Neuronal stem cell (in vitro differentiated cells): ENCODE measurements at regions not wholly inside any gene's neighbourhood (a gene's known extent, or its start where the extent isn't known, plus 50 kb on each side); places are given as distances from the start of the nearest gene placed in this dataset.

Source experiments
- DNase-seq: peaks from one replicate; pipeline ENCODE4 v3.0.0-alpha.2; 2013; ENCODE audit warnings: low spot score
- H2AFZ ChIP-seq: one replicate; pipeline ENCODE4 v1.6.1; 2013; ENCODE audit warnings: mild to moderate bottlenecking, low read length, inconsistent platforms
- H2AK5ac ChIP-seq: 2 replicates; pipeline ENCODE4 v1.6.1; 2013; ENCODE audit warnings: low read depth, mild to moderate bottlenecking, inconsistent platforms, low read length, moderate library complexity, mixed read lengths
- H2BK120ac ChIP-seq: 2 replicates; pipeline ENCODE4 v1.6.1; 2013; ENCODE audit warnings: low read depth, mild to moderate bottlenecking, inconsistent platforms, low read length, moderate library complexity, mixed read lengths
- H2BK12ac ChIP-seq: one replicate; pipeline ENCODE4 v1.6.1; 2013; ENCODE audit warnings: low read length, inconsistent platforms
- H2BK15ac ChIP-seq: 2 replicates; pipeline ENCODE4 v1.6.1; 2013; ENCODE audit warnings: mild to moderate bottlenecking, low read length, inconsistent platforms, mixed read lengths
- H2BK5ac ChIP-seq: one replicate; pipeline ENCODE4 v1.6.1; 2013; ENCODE audit warnings: inconsistent platforms, mild to moderate bottlenecking, low read length, moderate library complexity
- H3K14ac ChIP-seq: one replicate; pipeline ENCODE4 v1.6.1; 2013; ENCODE audit warnings: low read length, inconsistent platforms
- H3K18ac ChIP-seq: 2 replicates; pipeline ENCODE4 v1.6.1; 2013; ENCODE audit warnings: low read length, inconsistent platforms
- H3K23ac ChIP-seq: 2 replicates; pipeline ENCODE4 v1.6.1; 2013; ENCODE audit warnings: low read depth, mild to moderate bottlenecking, mixed read lengths, low read length, inconsistent platforms; ENCODE audit not compliant: poor library complexity
- H3K27ac ChIP-seq: replicated peaks from 3 replicates; pipeline ENCODE4 v1.5.1; 2013; ENCODE audit warnings: low read length, inconsistent platforms
- H3K27me3 ChIP-seq, 3 experiments: 2 replicates each; pipeline ENCODE4 v1.6.1; 2013; ENCODE audit warnings: low read length in 3 of 3, mild to moderate bottlenecking in 2 of 3, inconsistent platforms in 1 of 3, low read depth in 1 of 3, mixed read lengths in 1 of 3, moderate library complexity in 1 of 3; ENCODE audit not compliant: control insufficient read depth in 3 of 3, insufficient read depth in 3 of 3
- H3K36me3 ChIP-seq, 2 donors: replicated peaks in 1 of 2; 2 replicates each; pipeline ENCODE4 v1.6.1; 2013; ENCODE audit warnings: low read length in 2 of 2; ENCODE audit not compliant: control insufficient read depth in 2 of 2, insufficient read depth in 2 of 2
- H3K4ac ChIP-seq: 2 replicates; pipeline ENCODE4 v1.6.1; 2013; ENCODE audit warnings: inconsistent platforms, mild to moderate bottlenecking, low read length, moderate library complexity
- H3K4me1 ChIP-seq, 2 donors: 1 replicate in 1 of 2; 2 replicates in 1 of 2; pipeline ENCODE4 v1.6.1; 2013; ENCODE audit warnings: low read length in 2 of 2, low read depth in 1 of 2; ENCODE audit not compliant: control insufficient read depth in 2 of 2, insufficient read depth in 1 of 2
- H3K4me2 ChIP-seq: one replicate; pipeline ENCODE4 v1.6.1; 2013; ENCODE audit warnings: mild to moderate bottlenecking, low read length, inconsistent platforms; ENCODE audit not compliant: insufficient read depth, poor library complexity, severe bottlenecking
- H3K4me3 ChIP-seq, 2 donors: 2 replicates each; pipeline ENCODE4 v1.5.1; 2013; ENCODE audit warnings: low read length in 2 of 2, mild to moderate bottlenecking in 2 of 2, inconsistent platforms in 1 of 2, moderate library complexity in 1 of 2
- H3K79me1 ChIP-seq: one replicate; pipeline ENCODE4 v1.6.1; 2013; ENCODE audit warnings: low read depth, mild to moderate bottlenecking, inconsistent platforms, low read length, moderate library complexity
- H3K9ac ChIP-seq: one replicate; pipeline ENCODE4 v1.6.1; 2013; ENCODE audit warnings: mild to moderate bottlenecking, low read depth, low read length, inconsistent platforms; ENCODE audit not compliant: poor library complexity
- H3K9me3 ChIP-seq, 2 donors: replicated peaks in 1 of 2; 2 replicates each; pipeline versions ENCODE3 to v1.6.1; 2013; ENCODE audit warnings: low read length in 2 of 2, mild to moderate bottlenecking in 2 of 2, inconsistent platforms in 1 of 2, low read depth in 1 of 2, mixed read lengths in 1 of 2, moderate library complexity in 1 of 2; ENCODE audit not compliant: control insufficient read depth in 2 of 2, insufficient read depth in 1 of 2
- H4K8ac ChIP-seq: one replicate; pipeline ENCODE4 v1.6.1; 2013; ENCODE audit warnings: low read depth, mild to moderate bottlenecking, inconsistent platforms, low read length, moderate library complexity
- H4K91ac ChIP-seq: one replicate; pipeline ENCODE4 v1.6.1; 2013; ENCODE audit warnings: low read length, low read depth, mild to moderate bottlenecking, inconsistent platforms; ENCODE audit not compliant: poor library complexity
- WGBS, 2 donors: extraction: QIAGEN DNeasy Blood & Tissue Kit; methylation state at CpG; one replicate each; pipeline ENCODE4 v1.1.7; 2013; ENCODE audit warnings: missing lambda C conversion rate in 2 of 2, mixed read lengths in 1 of 2; ENCODE audit not compliant: insufficient read length in 2 of 2, insufficient replicate concordance in 1 of 2; ENCODE audit errors: extremely low coverage in 2 of 2; 5-methylcytosine and 5-hydroxymethylcytosine counted together

DNA sequence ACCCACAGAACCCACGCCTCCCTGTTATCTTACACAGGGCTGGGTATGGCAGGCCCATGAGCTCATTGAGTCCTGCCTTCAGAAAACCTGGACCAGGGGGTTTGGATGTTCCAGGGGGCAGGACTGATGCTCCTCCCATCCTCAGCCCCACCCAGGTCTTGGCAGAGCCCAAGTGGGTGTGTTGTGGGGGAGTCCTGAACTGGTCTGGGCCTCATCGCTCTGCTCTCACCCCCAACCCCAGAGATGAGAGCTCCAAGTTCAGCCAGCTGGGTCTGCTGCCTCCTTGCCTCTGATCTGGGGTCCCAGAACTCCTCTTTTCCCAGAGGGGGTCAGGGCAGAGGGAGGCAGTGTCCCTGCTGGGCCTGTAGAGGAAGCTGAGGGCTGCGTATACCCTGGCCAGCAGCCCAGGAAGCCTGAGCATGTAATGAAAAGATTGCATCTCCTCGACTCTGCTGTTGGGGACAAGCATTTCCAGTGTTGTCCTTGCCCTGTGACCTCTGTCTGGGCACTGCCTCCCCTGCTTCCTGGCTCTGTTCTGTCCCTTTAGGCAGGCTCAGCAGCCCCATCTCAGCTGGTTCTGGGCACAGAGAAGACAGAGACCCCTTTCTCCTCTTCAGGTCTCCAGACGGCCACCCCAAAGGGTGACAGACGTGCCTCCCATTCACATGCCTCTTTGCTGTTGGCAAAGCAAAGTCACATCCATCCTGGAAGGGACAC lies 54.7 kb upstream of the EPS8L3 start:
- no peak overlapping the region for H2BK5ac ChIP-seq
- H2AFZ ChIP-seq, result peak overlapping the region; percentile 31
- no peaks in the 10 kb centered on the region for H3K27me3 ChIP-seq
- no peak overlapping the region for H4K8ac ChIP-seq
- no peak overlapping the region for H2BK15ac ChIP-seq
- DNase-seq, result no peak
- H4K91ac ChIP-seq, result no peak overlapping the region
- peaks cover 7 to 8% of the 10 kb centered on the region in 2 donors for H3K9me3 ChIP-seq
- H3K4ac ChIP-seq, result no peak overlapping the region
- no peaks in the 10 kb centered on the region for H3K79me1 ChIP-seq
- WGBS, 2 donors, result no CpG with 5 or more reads among the region's 6 CpGs
- peaks cover 0 to 4% of the 10 kb centered on the region in 2 donors for H3K4me1 ChIP-seq
- no peak overlapping the region for H3K18ac ChIP-seq
- H3K4me2 ChIP-seq, result no peak overlapping the region
- H3K9ac ChIP-seq, result no peak overlapping the region
- no peaks in the 10 kb centered on the region for H3K36me3 ChIP-seq
- no peak overlapping the region for H3K23ac ChIP-seq
- H2BK120ac ChIP-seq, result no peak overlapping the region
- H3K27ac ChIP-seq, result no peak overlapping the region
- H2AK5ac ChIP-seq, result no peak overlapping the region
- no peak overlapping the region for H3K4me3 ChIP-seq
- no peak overlapping the region for H3K14ac ChIP-seq
- H2BK12ac ChIP-seq, result no peak overlapping the region

DNA sequence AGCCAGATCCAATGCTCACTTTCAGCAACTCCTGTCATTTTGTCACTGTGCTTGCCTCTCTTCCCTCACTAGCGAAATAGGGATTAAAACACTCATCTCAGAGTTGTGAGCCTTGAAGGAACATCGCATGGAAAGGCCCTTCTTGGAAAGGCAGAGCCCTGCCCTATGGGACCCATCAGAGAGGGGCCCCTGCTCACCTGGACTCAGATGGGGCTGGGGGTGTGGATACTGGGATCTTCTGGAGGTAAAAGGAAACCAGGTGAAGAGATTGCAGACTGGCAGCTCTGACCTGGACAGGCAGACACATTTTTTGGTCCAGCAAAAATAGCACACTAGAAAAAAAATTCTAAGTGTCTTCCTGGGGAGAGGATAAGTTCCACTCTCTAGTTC lies 54.2 kb upstream of the EPS8L3 start:
- Histone ChIP-seq H3K23ac (peak overlapping the region; percentile 20), H3K27ac (no peak overlapping the region)

DNA sequence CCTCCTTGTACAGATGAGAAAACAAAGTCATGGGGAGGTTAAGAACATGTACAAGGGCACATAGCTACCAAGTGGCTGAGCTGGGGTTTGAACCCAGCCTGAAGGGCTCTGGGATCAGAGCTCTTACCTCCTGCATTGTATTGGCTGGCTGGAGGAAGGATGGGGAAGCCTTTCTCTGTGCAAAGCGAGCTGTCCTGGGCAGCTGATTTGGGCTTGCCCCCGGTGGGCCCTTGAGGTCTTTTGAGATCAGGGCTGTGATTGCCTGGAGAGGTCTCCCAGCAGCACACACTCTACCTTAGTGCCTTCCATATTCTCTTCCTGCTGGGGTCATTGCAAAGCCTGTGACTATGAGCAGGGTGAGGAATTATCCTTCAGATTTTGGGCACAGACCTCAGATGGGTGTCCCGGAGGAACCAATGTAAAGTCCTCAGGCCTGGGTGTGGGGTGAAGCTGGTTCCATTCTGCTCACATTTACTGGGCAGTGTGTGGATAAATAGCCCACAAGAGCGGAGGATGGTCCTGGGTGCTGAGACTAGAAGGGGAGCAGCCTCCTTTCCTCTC lies 53.3 kb upstream of the EPS8L3 start:
- no peak overlapping the region for H2BK5ac ChIP-seq
- peaks cover 7 to 8% of the 10 kb centered on the region in 2 donors for H3K9me3 ChIP-seq
- H3K4me1 ChIP-seq, result peaks cover 0 to 4% of the 10 kb centered on the region in 2 donors
- H2AFZ ChIP-seq, result no peak overlapping the region
- no peak overlapping the region for H3K18ac ChIP-seq
- no peak overlapping the region for H3K4me3 ChIP-seq
- no peak overlapping the region for H3K4me2 ChIP-seq
- H3K14ac ChIP-seq, result no peak overlapping the region
- H2AK5ac ChIP-seq, result no peak overlapping the region
- H3K4ac ChIP-seq, result no peak overlapping the region
- H3K9ac ChIP-seq, result no peak overlapping the region
- no peak overlapping the region for H4K91ac ChIP-seq
- no peak overlapping the region for H2BK15ac ChIP-seq
- H2BK12ac ChIP-seq, result no peak overlapping the region
- H3K36me3 ChIP-seq, result no peaks in the 10 kb centered on the region
- no peak overlapping the region for H2BK120ac ChIP-seq
- no peak for DNase-seq
- H4K8ac ChIP-seq, result no peak overlapping the region
- H3K27ac ChIP-seq, result no peak overlapping the region
- H3K79me1 ChIP-seq, result no peaks in the 10 kb centered on the region
- no peaks in the 10 kb centered on the region for H3K27me3 ChIP-seq
- no CpG with 5 or more reads among the region's 4 CpGs for WGBS, 2 donors
- no peak overlapping the region for H3K23ac ChIP-seq

More for the DNA sequence above, 54.2 kb upstream of the EPS8L3 start:
- Histone ChIP-seq H3K79me1 (no peaks in the 10 kb centered on the region), H3K4me3 (no peak overlapping the region), H2AFZ (no peak overlapping the region), H3K9me3 (peaks cover 7 to 8% of the 10 kb centered on the region in 2 donors), H3K18ac (no peak overlapping the region), H4K8ac (no peak overlapping the region), H3K9ac (no peak overlapping the region), H3K36me3 (no peaks in the 10 kb centered on the region), H3K4ac (no peak overlapping the region), H4K91ac (no peak overlapping the region), H3K4me2 (no peak overlapping the region), H3K4me1 (peaks cover 0 to 4% of the 10 kb centered on the region in 2 donors), H3K14ac (no peak overlapping the region), H2BK15ac (no peak overlapping the region), H2BK120ac (no peak overlapping the region), H3K27me3 (no peaks in the 10 kb centered on the region), H2BK12ac (no peak overlapping the region), H2BK5ac (no peak overlapping the region), H2AK5ac (no peak overlapping the region)
- DNase-seq, result no peak
- WGBS, 2 donors, result no CpG with 5 or more reads among the region's 2 CpGs

DNA sequence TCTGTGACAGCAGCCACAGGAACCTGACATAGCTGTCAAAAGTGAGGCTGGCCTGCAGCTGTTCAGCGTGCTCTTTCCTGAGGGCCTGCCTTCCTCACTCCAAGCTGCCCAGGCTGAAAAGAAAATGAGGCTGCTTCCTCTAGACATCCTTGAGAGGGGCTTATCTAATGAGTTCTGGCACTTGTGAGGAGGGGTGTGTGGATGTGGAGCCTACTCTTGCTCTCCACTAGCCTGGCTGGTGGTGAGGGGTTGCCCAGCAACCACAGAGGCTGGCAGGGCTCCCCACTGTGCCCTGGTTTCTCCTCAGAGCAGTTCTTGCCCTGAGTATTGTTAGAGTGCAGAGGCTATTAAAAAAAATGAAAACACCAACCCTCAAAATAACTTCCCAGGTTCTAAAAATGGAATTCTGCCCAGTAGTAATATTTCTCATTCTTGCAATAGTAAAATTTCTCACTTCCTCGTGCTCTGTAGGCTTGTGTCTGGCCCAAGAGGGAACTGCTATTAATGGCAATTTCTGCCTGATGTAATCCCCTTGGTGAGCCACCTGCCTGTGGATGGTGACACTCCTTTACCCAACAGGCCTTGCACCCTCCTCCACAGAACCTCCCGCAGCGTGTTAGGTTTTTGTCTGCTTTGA lies 52.6 kb upstream of the EPS8L3 start:
- H2BK15ac ChIP-seq, result no peak overlapping the region
- H3K79me1 ChIP-seq, result no peaks in the 10 kb centered on the region
- H3K4me2 ChIP-seq, result no peak overlapping the region
- no peak overlapping the region for H3K18ac ChIP-seq
- no peak overlapping the region for H2AFZ ChIP-seq
- H3K4me3 ChIP-seq, result no peak overlapping the region
- H2BK120ac ChIP-seq, result no peak overlapping the region
- no peaks in the 10 kb centered on the region for H3K36me3 ChIP-seq
- no peak overlapping the region for H3K23ac ChIP-seq
- no peak overlapping the region for H2BK12ac ChIP-seq
- H2AK5ac ChIP-seq, result no peak overlapping the region
- WGBS, 2 donors, result no CpG with 5 or more reads among the region's 4 CpGs
- no peak overlapping the region for H4K8ac ChIP-seq
- H4K91ac ChIP-seq, result no peak overlapping the region
- peaks cover 0 to 4% of the 10 kb centered on the region in 2 donors for H3K4me1 ChIP-seq
- H3K27ac ChIP-seq, result no peak overlapping the region
- H3K27me3 ChIP-seq, result no peaks in the 10 kb centered on the region
- peaks cover 7 to 8% of the 10 kb centered on the region in 2 donors for H3K9me3 ChIP-seq
- no peak overlapping the region for H3K4ac ChIP-seq
- H3K9ac ChIP-seq, result no peak overlapping the region
- no peak for DNase-seq
- H2BK5ac ChIP-seq, result no peak overlapping the region
- no peak overlapping the region for H3K14ac ChIP-seq
